B cell (primary cell): ENCODE measurements at regions not wholly inside any gene's neighbourhood (a gene's known extent, or its start where the extent isn't known, plus 50 kb on each side); places are given as distances from the start of the nearest gene placed in this dataset.

ENCODE experiments used
- ATAC-seq: fragments of 200-7000 bp; cut with Tn5 transposase; one replicate; pipeline ENCODE4 v1.10.0; 2021; ENCODE audit warnings: low read depth, mild to moderate bottlenecking, moderate number of reproducible peaks, moderate library complexity
- CTCF ChIA-PET: fragments of 350-600 bp; sonication (Branson Sonifier 250); formaldehyde crosslinking; loops from one replicate; lab custom pipeline; 2021; ENCODE audit warnings: antibody characterized with exemption, inconsistent platforms; lab: Charles Lee
- POLR2A ChIA-PET: fragments of 350-600 bp; sonication (Branson Sonifier 250); formaldehyde crosslinking; loops from one replicate; lab custom pipeline; 2021; ENCODE audit warnings: antibody characterized with exemption; lab: Charles Lee
- DNase-seq: peaks from one replicate; pipeline ENCODE4 v3.0.0; 2013
- H2AFZ ChIP-seq: 2 replicates; pipeline ENCODE4 v1.6.1; 2012; ENCODE audit warnings: mild to moderate bottlenecking, low read depth, low read length; ENCODE audit not compliant: insufficient read depth, poor library complexity, severe bottlenecking
- H3K27ac ChIP-seq, 2 donors: 1 replicate in 1 of 2; 2 replicates in 1 of 2; pipeline ENCODE4 v1.5.1; 2012 to 2013; ENCODE audit warnings: low read length in 2 of 2, mild to moderate bottlenecking in 2 of 2, moderate library complexity in 1 of 2
- H3K27me3 ChIP-seq, 4 experiments: fragments of 200-600 bp in 1 of 4; sonication (generic) in 1 of 4; replicated peaks in 1 of 4; 1 replicate in 2 of 4; 2 replicates in 2 of 4; pipeline versions ENCODE4 v1.6.1 to v1.7.0; 2013 to 2016; ENCODE audit warnings: low read length in 3 of 4, mild to moderate bottlenecking in 2 of 4, mixed read lengths in 1 of 4, moderate library complexity in 1 of 4; ENCODE audit not compliant: insufficient read depth in 4 of 4, control insufficient read depth in 3 of 4; ENCODE audit errors: control extremely low read depth in 1 of 4
- H3K36me3 ChIP-seq, 2 experiments: replicated peaks in 1 of 2; 1 replicate in 1 of 2; 2 replicates in 1 of 2; pipeline versions ENCODE4 v1.6.1 to v1.7.1; 2013; ENCODE audit warnings: low read length in 1 of 2; ENCODE audit not compliant: insufficient read depth in 2 of 2, control insufficient read depth in 1 of 2; ENCODE audit errors: control extremely low read depth in 1 of 2, extremely low read depth in 1 of 2
- H3K4me1 ChIP-seq, 2 donors: fragments of 200-600 bp in 1 of 2; sonication (generic) in 1 of 2; 1 replicate in 1 of 2; 2 replicates in 1 of 2; pipeline versions ENCODE4 v1.5.1 to v1.6.1; 2013 to 2017; ENCODE audit warnings: low read length in 2 of 2; ENCODE audit not compliant: control insufficient read depth in 2 of 2, insufficient read depth in 2 of 2
- H3K4me2 ChIP-seq: replicated peaks from 2 replicates; pipeline ENCODE3; 2012; ENCODE audit warnings: mild to moderate bottlenecking, low read depth, low read length; ENCODE audit not compliant: poor library complexity, severe bottlenecking
- H3K4me3 ChIP-seq, 5 experiments: fragments of 200-600 bp in 1 of 5; sonication (generic) in 1 of 5; 1 replicate in 3 of 5; 2 replicates in 2 of 5; pipeline versions ENCODE4 v1.5.1 to v1.7.0; 2011 to 2016; ENCODE audit warnings: low read length in 4 of 5, mild to moderate bottlenecking in 4 of 5, low read depth in 2 of 5, control low read depth in 1 of 5, moderate library complexity in 1 of 5; ENCODE audit not compliant: insufficient read depth in 1 of 5; ENCODE audit errors: control extremely low read depth in 1 of 5, extremely low read depth in 1 of 5
- H3K79me2 ChIP-seq: fragments of 200-600 bp; sonication (generic); one replicate; pipeline ENCODE4 v1.6.0; 2016; ENCODE audit warnings: low read length; ENCODE audit not compliant: control insufficient read depth, insufficient read depth
- H3K9ac ChIP-seq: fragments of 200-600 bp; sonication (generic); 2 replicates; pipeline ENCODE4 v1.6.1; 2017; ENCODE audit warnings: mild to moderate bottlenecking, low read length, moderate library complexity
- H3K9me3 ChIP-seq, 3 donors: one replicate each; pipeline versions ENCODE4 v1.6.1 to v1.7.1; 2013; ENCODE audit warnings: low read length in 2 of 3; ENCODE audit not compliant: control insufficient read depth in 2 of 3, insufficient read depth in 1 of 3; ENCODE audit errors: control extremely low read depth in 1 of 3
- H4K20me1 ChIP-seq: 2 replicates; pipeline ENCODE4 v1.6.0; 2012; ENCODE audit warnings: mild to moderate bottlenecking, low read length; ENCODE audit not compliant: insufficient read depth, control insufficient read depth, poor library complexity, severe bottlenecking
- H3K27ac Mint-ChIP-seq: one replicate; pipeline ENCODE4 v1.8.0; 2021; ENCODE audit warnings: mixed read lengths
- H3K27me3 Mint-ChIP-seq: one replicate; pipeline ENCODE4 v1.8.0; 2021; ENCODE audit warnings: mixed read lengths
- H3K4me1 Mint-ChIP-seq: one replicate; pipeline ENCODE4 v1.8.0; 2021; ENCODE audit warnings: mixed read lengths
- H3K4me3 Mint-ChIP-seq: one replicate; pipeline ENCODE4 v1.8.0; 2021; ENCODE audit warnings: mixed read lengths
- H3K9me3 Mint-ChIP-seq: one replicate; pipeline ENCODE4 v1.8.0; 2022; ENCODE audit warnings: mixed read lengths; ENCODE audit not compliant: insufficient read depth
- CTCF ChIP-seq: fragments of 200-600 bp; IDR thresholded peaks from one replicate; pipeline ENCODE4 v1.8.0; 2022; ENCODE audit warnings: antibody characterized with exemption, mild to moderate bottlenecking
- EZH2 ChIP-seq: IDR thresholded peaks from 2 replicates; pipeline ENCODE4 v1.6.1; 2012; ENCODE audit warnings: borderline replicate concordance, low read depth, mild to moderate bottlenecking, moderate library complexity, low read length; ENCODE audit not compliant: insufficient read depth, poor library complexity, severe bottlenecking
- WGBS: methylation state at CpG from one replicate; pipeline ENCODE4 v1.1.5; 2013; ENCODE audit warnings: missing lambda C conversion rate; ENCODE audit not compliant: insufficient coverage; 5-methylcytosine and 5-hydroxymethylcytosine counted together
- intact Hi-C: fragments of 100-400 bp; cut with micrococcal nuclease; formaldehyde crosslinking; loops from one replicate; pipeline ENCODE4 v1.10.0; 2022

DNA sequence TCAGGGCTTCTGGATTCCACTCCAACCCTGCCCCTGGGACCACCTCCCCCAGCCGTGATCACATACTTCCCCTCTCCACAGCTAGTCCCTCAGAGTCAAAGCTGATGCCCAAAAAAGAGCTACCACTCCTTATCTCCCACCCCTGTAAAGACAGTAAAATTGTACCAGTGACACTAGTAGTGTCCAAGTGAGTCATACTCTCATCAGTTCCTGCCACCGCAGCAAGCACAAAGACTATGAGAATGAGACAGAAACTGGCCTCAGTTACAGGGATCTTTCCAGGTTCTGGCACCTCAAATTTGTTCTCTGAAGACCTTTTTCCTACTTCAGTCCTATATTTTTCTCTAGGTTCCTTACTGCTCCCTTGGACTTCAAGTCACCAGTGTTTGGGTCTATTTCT, 144.2 kb downstream of the SPRY2 start:
- WGBS, result 100% methylated on average over 2 of the region's 2 CpGs
- no peaks in the 10 kb centered on the region for H3K79me2 ChIP-seq
- POLR2A ChIA-PET, result no interaction called here
- no peak for DNase-seq
- H3K9ac ChIP-seq, result no peak overlapping the region
- Mint-ChIP-seq H3K4me3 (no peak overlapping the region), H3K27me3 (no peaks in the 10 kb centered on the region), H3K4me1 (no peaks in the 10 kb centered on the region), H3K9me3 (no peaks in the 10 kb centered on the region), H3K27ac (no peak overlapping the region)
- no peaks in the 10 kb centered on the region for H3K36me3 ChIP-seq
- no peak overlapping the region for H2AFZ ChIP-seq
- TF ChIP-seq EZH2 (no peak), CTCF (no peak)
- H3K9me3 ChIP-seq, result peaks cover 0 to 3% (median 0%) of the 10 kb centered on the region in 3 donors
- no peaks in the 10 kb centered on the region for H3K27me3 ChIP-seq
- CTCF ChIA-PET, result interaction anchor here (0.5 kb wide), 1 partner anchor 203 kb away, joined by 3 read pairs; no protein-coding TSS in a partner anchor
- H3K4me3 ChIP-seq, result no peak overlapping the region
- no peak overlapping the region for H3K4me2 ChIP-seq
- no peaks in the 10 kb centered on the region for H4K20me1 ChIP-seq
- no peaks in the 10 kb centered on the region for H3K4me1 ChIP-seq
- no peak overlapping the region for H3K27ac ChIP-seq
- ATAC-seq, result no peak
- intact Hi-C loops, result no loop called here

GRCh38 chr13:80195649-80196048, 145.3 kb downstream of the SPRY2 start:
- H3K27me3 Mint-ChIP-seq, result no peaks in the 10 kb centered on the region

More at GRCh38 chr13:80195649-80196048, 145.3 kb downstream of the SPRY2 start:
- no peaks in the 10 kb centered on the region for H3K4me1 ChIP-seq
- no peaks in the 10 kb centered on the region for H4K20me1 ChIP-seq
- H2AFZ ChIP-seq, result no peak overlapping the region
- ChIA-PET POLR2A (no interaction called here), CTCF (no interaction called here)
- Mint-ChIP-seq H3K9me3 (no peaks in the 10 kb centered on the region), H3K27ac (no peak overlapping the region), H3K4me3 (no peak overlapping the region), H3K4me1 (no peaks in the 10 kb centered on the region)
- no peaks in the 10 kb centered on the region for H3K27me3 ChIP-seq
- H3K36me3 ChIP-seq, result no peaks in the 10 kb centered on the region
- no peak overlapping the region for H3K27ac ChIP-seq
- DNase-seq (no peak), ATAC-seq (no peak)
- no peak overlapping the region for H3K4me2 ChIP-seq
- H3K9ac ChIP-seq, result no peak overlapping the region
- H3K79me2 ChIP-seq, result no peaks in the 10 kb centered on the region
- TF ChIP-seq EZH2, result no peak
- peak; percentile 28 for TF ChIP-seq CTCF
- 100% methylated on average over 1 of the region's 2 CpGs for WGBS
- H3K9me3 ChIP-seq, result peaks cover 0 to 3% (median 0%) of the 10 kb centered on the region in 3 donors
- intact Hi-C loops, result no loop called here
- no peak overlapping the region for H3K4me3 ChIP-seq
